Nephron progenitor cell (in vitro differentiated cells): ENCODE measurements at regions not wholly inside any gene's neighbourhood (a gene's known extent, or its start where the extent isn't known, plus 50 kb on each side); places are given as distances from the start of the nearest gene placed in this dataset.

Source experiments
- DNase-seq: peaks from one replicate; pipeline ENCODE4 v3.0.0; 2021
- H3K27ac Mint-ChIP-seq: 2 replicates; pipeline ENCODE4 v1.8.0; 2021; ENCODE audit warnings: mild to moderate bottlenecking, moderate library complexity, mixed read lengths
- H3K27me3 Mint-ChIP-seq: 2 replicates; pipeline ENCODE4 v1.8.0; 2021; ENCODE audit warnings: mild to moderate bottlenecking, low read depth, mixed read lengths; ENCODE audit not compliant: poor library complexity
- H3K36me3 Mint-ChIP-seq: 2 replicates; pipeline ENCODE4 v1.8.0; 2021; ENCODE audit warnings: low read depth, mixed read lengths
- H3K4me1 Mint-ChIP-seq: 2 replicates; pipeline ENCODE4 v1.8.0; 2021; ENCODE audit warnings: mixed read lengths
- H3K4me3 Mint-ChIP-seq: 2 replicates; pipeline ENCODE4 v1.8.0; 2021; ENCODE audit warnings: mild to moderate bottlenecking, moderate library complexity, mixed read lengths
- H3K9me3 Mint-ChIP-seq: 2 replicates; pipeline ENCODE4 v1.8.0; 2021; ENCODE audit warnings: mild to moderate bottlenecking, moderate library complexity, mixed read lengths
- TF ChIP-seq, protein P1 (sequence below): fragments of 200-600 bp; sonication (generic); IDR thresholded peaks from 2 replicates; pipeline ENCODE4 v1.5.0; 2021; ENCODE audit warnings: antibody characterized with exemption

DNA sequence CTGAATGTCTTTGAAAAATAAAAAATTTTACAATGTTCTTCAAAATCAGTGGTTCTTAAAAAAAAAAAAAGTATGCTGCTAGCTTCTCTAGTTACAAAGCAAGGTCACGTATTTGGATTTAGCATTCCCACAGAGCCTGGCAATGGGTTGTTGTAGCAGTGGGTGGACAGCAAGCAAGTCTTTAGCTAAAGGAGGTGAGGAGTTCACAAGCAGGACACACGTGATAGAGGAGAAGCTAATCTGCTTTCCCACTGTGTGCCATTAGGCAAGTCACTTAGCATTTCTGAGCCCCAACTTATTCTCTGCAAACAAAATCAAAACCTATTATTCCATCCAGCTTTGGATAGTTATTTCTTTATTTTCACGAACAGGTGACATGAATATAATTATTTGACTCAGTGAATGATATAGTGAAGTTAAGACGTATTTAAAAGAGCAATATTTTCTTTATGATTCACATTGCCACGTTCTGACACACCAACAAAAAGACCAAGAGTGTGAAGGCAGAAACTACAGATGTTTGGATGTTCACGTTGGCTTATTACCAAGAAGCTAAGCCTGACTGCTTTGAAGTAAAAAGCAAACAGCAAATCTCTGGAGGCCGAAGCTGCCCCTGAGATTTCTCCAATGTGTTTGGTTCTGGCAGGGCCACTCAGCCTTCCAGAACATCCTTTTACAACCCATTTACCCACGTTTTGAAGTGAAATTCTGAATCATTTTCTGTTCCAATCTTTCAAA lies 612.1 kb upstream of the CDH6 start:
- TF ChIP-seq, protein P1, sequence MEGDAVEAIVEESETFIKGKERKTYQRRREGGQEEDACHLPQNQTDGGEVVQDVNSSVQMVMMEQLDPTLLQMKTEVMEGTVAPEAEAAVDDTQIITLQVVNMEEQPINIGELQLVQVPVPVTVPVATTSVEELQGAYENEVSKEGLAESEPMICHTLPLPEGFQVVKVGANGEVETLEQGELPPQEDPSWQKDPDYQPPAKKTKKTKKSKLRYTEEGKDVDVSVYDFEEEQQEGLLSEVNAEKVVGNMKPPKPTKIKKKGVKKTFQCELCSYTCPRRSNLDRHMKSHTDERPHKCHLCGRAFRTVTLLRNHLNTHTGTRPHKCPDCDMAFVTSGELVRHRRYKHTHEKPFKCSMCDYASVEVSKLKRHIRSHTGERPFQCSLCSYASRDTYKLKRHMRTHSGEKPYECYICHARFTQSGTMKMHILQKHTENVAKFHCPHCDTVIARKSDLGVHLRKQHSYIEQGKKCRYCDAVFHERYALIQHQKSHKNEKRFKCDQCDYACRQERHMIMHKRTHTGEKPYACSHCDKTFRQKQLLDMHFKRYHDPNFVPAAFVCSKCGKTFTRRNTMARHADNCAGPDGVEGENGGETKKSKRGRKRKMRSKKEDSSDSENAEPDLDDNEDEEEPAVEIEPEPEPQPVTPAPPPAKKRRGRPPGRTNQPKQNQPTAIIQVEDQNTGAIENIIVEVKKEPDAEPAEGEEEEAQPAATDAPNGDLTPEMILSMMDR: no peak
- Mint-ChIP-seq H3K9me3 (no peaks in the 10 kb centered on the region), H3K4me3 (no peak overlapping the region), H3K36me3 (no peaks in the 10 kb centered on the region), H3K27me3 (no peaks in the 10 kb centered on the region), H3K4me1 (peaks cover 5% of the 10 kb centered on the region), H3K27ac (no peak overlapping the region)
- DNase-seq: no peak

GRCh38 chr5:30574761-30575160 lies 618.7 kb upstream of the CDH6 start:
- Mint-ChIP-seq H3K27me3 (no peaks in the 10 kb centered on the region), H3K27ac (no peak overlapping the region), H3K4me3 (no peak overlapping the region), H3K9me3 (no peaks in the 10 kb centered on the region), H3K36me3 (no peaks in the 10 kb centered on the region), H3K4me1 (no peaks in the 10 kb centered on the region)
- TF ChIP-seq, protein P1: no peak
- no peak for DNase-seq

DNA sequence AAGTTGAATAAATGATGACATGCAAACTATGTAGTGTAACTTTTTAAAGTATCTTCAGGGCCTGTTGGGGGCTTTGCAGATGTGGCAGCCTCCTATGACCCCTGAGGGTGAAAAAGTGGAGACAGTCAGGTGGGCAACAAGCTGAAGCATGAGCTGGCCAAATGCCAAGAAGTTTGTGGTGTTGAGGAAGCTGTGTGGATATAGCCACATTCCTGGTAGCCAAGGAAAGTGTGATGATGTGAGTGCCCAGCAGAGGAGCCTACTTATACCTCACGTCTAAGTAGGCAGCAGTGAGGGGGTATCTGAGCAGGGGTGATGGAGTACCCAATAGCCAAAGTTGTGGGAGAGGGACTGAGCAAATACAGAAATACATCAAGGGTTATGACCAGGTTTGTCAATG lies 621.2 kb upstream of the CDH6 start:
- H3K27me3 Mint-ChIP-seq: no peaks in the 10 kb centered on the region
- H3K36me3 Mint-ChIP-seq: no peaks in the 10 kb centered on the region
- TF ChIP-seq, protein P1: no peak
- no peaks in the 10 kb centered on the region for H3K4me1 Mint-ChIP-seq
- H3K9me3 Mint-ChIP-seq: no peaks in the 10 kb centered on the region
- H3K27ac Mint-ChIP-seq: no peak overlapping the region
- no peak overlapping the region for H3K4me3 Mint-ChIP-seq
- DNase-seq: no peak

DNA sequence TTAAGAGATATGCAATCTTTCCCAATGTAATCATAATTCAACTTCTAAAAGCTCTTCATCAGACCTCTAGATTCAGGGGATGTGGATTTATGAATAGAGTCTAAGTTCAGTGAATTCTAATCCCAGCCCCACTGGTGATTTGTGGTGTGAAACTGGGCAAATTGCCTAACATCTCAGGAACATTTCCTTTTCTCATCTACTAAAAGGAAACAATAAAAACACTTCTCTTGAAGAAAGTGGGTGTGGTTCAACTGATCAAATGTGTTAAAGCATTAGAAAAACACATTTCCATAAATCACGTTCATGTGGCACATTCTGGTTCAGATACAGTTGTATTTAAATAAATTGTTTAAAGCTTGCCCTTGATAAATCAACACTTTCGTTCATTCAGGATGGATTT lies 631.7 kb upstream of the CDH6 start:
- H3K4me1 Mint-ChIP-seq: no peaks in the 10 kb centered on the region
- H3K36me3 Mint-ChIP-seq: no peaks in the 10 kb centered on the region

DNA sequence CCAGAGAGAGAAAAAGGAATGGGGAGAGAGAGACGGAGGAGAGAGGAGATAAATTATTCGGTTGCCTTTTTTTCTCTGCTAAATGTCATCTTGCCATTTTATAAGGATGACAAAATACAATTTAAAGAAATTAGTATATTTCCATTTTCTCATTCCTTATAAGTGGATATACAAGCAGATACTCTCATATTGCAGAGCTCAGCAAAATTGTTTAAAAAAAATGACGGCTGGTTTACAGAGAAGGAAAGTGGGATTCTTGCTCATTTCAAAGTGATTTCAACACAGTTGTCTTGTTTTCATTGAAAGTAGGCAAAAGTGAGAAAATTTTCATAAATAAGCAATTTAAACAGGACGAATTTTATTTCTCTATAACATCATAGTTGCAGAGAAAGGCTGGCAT lies 641.9 kb upstream of the CDH6 start:
- no peak for DNase-seq
- H3K4me1 Mint-ChIP-seq: no peaks in the 10 kb centered on the region
- H3K36me3 Mint-ChIP-seq: no peaks in the 10 kb centered on the region
- no peak overlapping the region for H3K4me3 Mint-ChIP-seq
- TF ChIP-seq, protein P1: no peak
- H3K27me3 Mint-ChIP-seq: no peaks in the 10 kb centered on the region
- H3K27ac Mint-ChIP-seq: no peak overlapping the region
- no peaks in the 10 kb centered on the region for H3K9me3 Mint-ChIP-seq

More for the DNA sequence above, 631.7 kb upstream of the CDH6 start:
- TF ChIP-seq, protein P1: no peak
- no peaks in the 10 kb centered on the region for H3K9me3 Mint-ChIP-seq
- DNase-seq: no peak
- H3K27ac Mint-ChIP-seq: no peak overlapping the region
- no peak overlapping the region for H3K4me3 Mint-ChIP-seq
- H3K27me3 Mint-ChIP-seq: no peaks in the 10 kb centered on the region

DNA sequence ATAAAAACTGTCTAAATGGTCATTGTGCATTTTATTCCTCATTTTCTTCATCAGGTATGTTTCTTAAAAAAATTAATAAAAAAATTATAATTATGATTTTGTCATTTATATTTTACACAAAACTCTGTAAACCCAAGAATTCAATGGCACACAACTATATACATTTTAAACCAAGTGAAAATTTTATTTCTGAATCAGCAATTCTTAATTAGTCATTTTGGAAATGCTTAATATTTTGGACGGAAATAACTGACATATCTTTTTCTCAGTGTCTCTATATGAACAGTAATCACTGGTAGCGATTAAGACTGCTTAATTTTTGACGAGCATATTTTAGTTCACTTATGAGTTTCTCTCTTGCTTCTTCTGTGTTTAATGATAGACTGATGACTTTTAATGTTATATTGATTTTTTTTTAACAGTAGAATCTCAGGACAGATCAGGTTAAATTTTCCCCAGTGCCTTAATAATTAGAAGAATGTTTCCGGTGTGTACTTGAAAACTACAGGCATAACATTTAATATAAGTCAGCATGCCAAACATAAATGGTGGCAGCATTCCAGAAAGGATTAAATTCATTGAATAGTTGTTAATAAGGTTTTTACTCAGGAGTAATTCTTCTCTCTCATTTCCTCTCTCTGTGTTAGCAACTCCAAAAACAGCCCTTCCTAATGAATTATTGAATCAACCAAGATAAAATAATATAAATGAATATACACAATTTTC lies 644.7 kb upstream of the CDH6 start:
- TF ChIP-seq, protein P1: no peak
- Mint-ChIP-seq H3K4me3 (no peak overlapping the region), H3K36me3 (no peaks in the 10 kb centered on the region), H3K4me1 (no peaks in the 10 kb centered on the region), H3K27ac (no peak overlapping the region), H3K27me3 (no peaks in the 10 kb centered on the region), H3K9me3 (no peaks in the 10 kb centered on the region)
- DNase-seq: no peak
